CD4-positive, alpha-beta T cell (primary cell): ENCODE measurements at regions not wholly inside any gene's neighbourhood (a gene's known extent, or its start where the extent isn't known, plus 50 kb on each side); places are given as distances from the start of the nearest gene placed in this dataset.

Experiments
- ATAC-seq: fragments of 200-7000 bp; cut with Tn5 transposase; one replicate; pipeline ENCODE4 v1.10.0; 2022; ENCODE audit warnings: mild to moderate bottlenecking; ENCODE audit not compliant: poor library complexity
- CTCF ChIA-PET: fragments of 350-600 bp; sonication (Branson Sonifier 250); formaldehyde crosslinking; loops from one replicate; lab custom pipeline; 2021; ENCODE audit warnings: antibody characterized with exemption, inconsistent platforms; lab: Charles Lee
- POLR2A ChIA-PET: fragments of 350-600 bp; sonication (Branson Sonifier 250); formaldehyde crosslinking; loops from one replicate; lab custom pipeline; 2021; ENCODE audit warnings: antibody characterized with exemption, inconsistent platforms; lab: Charles Lee
- DNase-seq, 14 experiments: peaks; one replicate each; pipeline ENCODE4 v3.0.0-alpha.2; 2013 to 2020; ENCODE audit warnings: mixed read lengths in 2 of 14
- H3K27ac ChIP-seq, 2 donors: one replicate each; pipeline versions ENCODE4 v1.5.1 to v1.7.0; 2013; ENCODE audit warnings: low read length in 2 of 2, low read depth in 1 of 2, mild to moderate bottlenecking in 1 of 2
- H3K27me3 ChIP-seq, 2 experiments: 1 replicate in 1 of 2; 2 replicates in 1 of 2; pipeline versions ENCODE4 v1.6.1 to v1.7.0; 2013; ENCODE audit warnings: low read length in 2 of 2, control low read depth in 1 of 2, mild to moderate bottlenecking in 1 of 2, moderate library complexity in 1 of 2; ENCODE audit not compliant: insufficient read depth in 2 of 2, control insufficient read depth in 1 of 2
- H3K36me3 ChIP-seq: one replicate; pipeline ENCODE4 v1.6.1; 2013; ENCODE audit warnings: low read length, control low read depth; ENCODE audit not compliant: insufficient read depth
- H3K4me1 ChIP-seq: one replicate; pipeline ENCODE4 v1.6.1; 2013; ENCODE audit warnings: low read length, control low read depth; ENCODE audit not compliant: insufficient read depth
- H3K4me3 ChIP-seq: one replicate; pipeline ENCODE4 v1.5.1; 2013; ENCODE audit warnings: mild to moderate bottlenecking, low read length, moderate library complexity
- H3K9me3 ChIP-seq, 2 experiments: 1 replicate in 1 of 2; 2 replicates in 1 of 2; pipeline versions ENCODE4 v1.6.1 to v1.7.0; 2013; ENCODE audit warnings: low read length in 2 of 2, mild to moderate bottlenecking in 2 of 2, control low read depth in 1 of 2, moderate library complexity in 1 of 2; ENCODE audit not compliant: control insufficient read depth in 1 of 2, insufficient read depth in 1 of 2
- H3K27ac Mint-ChIP-seq: one replicate; pipeline ENCODE4 v1.8.0; 2020; ENCODE audit warnings: mixed read lengths
- H3K27me3 Mint-ChIP-seq: one replicate; pipeline ENCODE4 v1.8.0; 2021; ENCODE audit warnings: mixed read lengths
- H3K36me3 Mint-ChIP-seq: one replicate; pipeline ENCODE4 v1.8.0; 2021; ENCODE audit warnings: low read depth, mixed read lengths
- H3K4me1 Mint-ChIP-seq: one replicate; pipeline ENCODE4 v1.8.0; 2021; ENCODE audit warnings: low read depth, mixed read lengths
- H3K4me3 Mint-ChIP-seq: one replicate; pipeline ENCODE4 v1.8.0; 2020; ENCODE audit warnings: mild to moderate bottlenecking, mixed read lengths
- H3K9me3 Mint-ChIP-seq: one replicate; pipeline ENCODE4 v1.8.0; 2020; ENCODE audit warnings: mixed read lengths
- CTCF ChIP-seq: fragments of 200-600 bp; IDR thresholded peaks from one replicate; pipeline ENCODE4 v1.8.0; 2022; ENCODE audit warnings: antibody characterized with exemption, mild to moderate bottlenecking
- intact Hi-C, 2 experiments: fragments of 100-400 bp; cut with DNase I in 1 of 2; cut with micrococcal nuclease in 1 of 2; formaldehyde crosslinking; loops; one replicate each; pipeline versions ENCODE4 v1.15.1 to v1.9.0; 2023 to 2025; cut with DNase I, micrococcal nuclease

GRCh38 chr11:134864233-134864967 lies 452.4 kb upstream of the B3GAT1 start:
- H3K27ac ChIP-seq = no peak overlapping the region
- intact Hi-C loops = no loop called here
- no peaks in the 10 kb centered on the region for H3K9me3 ChIP-seq
- Mint-ChIP-seq H3K36me3 (no peaks in the 10 kb centered on the region), H3K9me3 (no peaks in the 10 kb centered on the region), H3K27ac (no peak overlapping the region), H3K4me3 (no peak overlapping the region), H3K4me1 (no peaks in the 10 kb centered on the region), H3K27me3 (peaks cover 10% of the 10 kb centered on the region)
- no peak for DNase-seq
- no peak overlapping the region for H3K4me3 ChIP-seq
- ChIA-PET CTCF (no interaction called here), POLR2A (no interaction called here)
- H3K27me3 ChIP-seq = no peaks in the 10 kb centered on the region
- H3K4me1 ChIP-seq = no peaks in the 10 kb centered on the region
- H3K36me3 ChIP-seq = no peaks in the 10 kb centered on the region
- no peak for TF ChIP-seq CTCF
- ATAC-seq = no peak

DNA sequence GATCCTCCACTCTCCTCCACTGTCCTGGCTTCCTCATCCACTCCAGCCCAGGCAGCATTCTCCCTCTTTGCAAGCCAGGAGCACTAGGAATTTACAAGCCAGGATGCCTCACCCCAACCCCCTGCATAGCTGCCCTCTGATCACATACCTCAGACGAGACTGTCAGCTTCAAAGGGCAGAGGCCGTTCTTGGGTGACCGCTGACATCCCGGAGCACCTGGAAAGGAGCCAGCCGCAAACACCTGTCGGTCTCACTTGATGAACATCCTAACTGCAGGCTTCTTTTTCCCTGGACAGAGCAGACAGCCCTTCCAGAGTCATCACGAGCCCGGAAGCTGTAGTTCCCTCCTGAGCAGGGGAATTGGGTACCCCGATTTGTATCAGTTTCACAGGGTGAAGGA lies 451.3 kb upstream of the B3GAT1 start:
- Mint-ChIP-seq H3K27ac (no peak overlapping the region), H3K27me3 (peaks cover 16% of the 10 kb centered on the region), H3K4me3 (no peak overlapping the region), H3K36me3 (no peaks in the 10 kb centered on the region), H3K4me1 (no peaks in the 10 kb centered on the region), H3K9me3 (no peaks in the 10 kb centered on the region)
- Histone ChIP-seq H3K4me3 (no peak overlapping the region), H3K36me3 (no peaks in the 10 kb centered on the region), H3K27me3 (peaks cover 0 to 2% of the 10 kb centered on the region in 2 experiments), H3K4me1 (no peaks in the 10 kb centered on the region), H3K9me3 (no peaks in the 10 kb centered on the region), H3K27ac (no peak overlapping the region)
- ChIA-PET POLR2A (no interaction called here), CTCF (no interaction called here)
- no peak for TF ChIP-seq CTCF
- intact Hi-C loops = no loop called here
- DNase-seq (no peak), ATAC-seq (no peak)

DNA sequence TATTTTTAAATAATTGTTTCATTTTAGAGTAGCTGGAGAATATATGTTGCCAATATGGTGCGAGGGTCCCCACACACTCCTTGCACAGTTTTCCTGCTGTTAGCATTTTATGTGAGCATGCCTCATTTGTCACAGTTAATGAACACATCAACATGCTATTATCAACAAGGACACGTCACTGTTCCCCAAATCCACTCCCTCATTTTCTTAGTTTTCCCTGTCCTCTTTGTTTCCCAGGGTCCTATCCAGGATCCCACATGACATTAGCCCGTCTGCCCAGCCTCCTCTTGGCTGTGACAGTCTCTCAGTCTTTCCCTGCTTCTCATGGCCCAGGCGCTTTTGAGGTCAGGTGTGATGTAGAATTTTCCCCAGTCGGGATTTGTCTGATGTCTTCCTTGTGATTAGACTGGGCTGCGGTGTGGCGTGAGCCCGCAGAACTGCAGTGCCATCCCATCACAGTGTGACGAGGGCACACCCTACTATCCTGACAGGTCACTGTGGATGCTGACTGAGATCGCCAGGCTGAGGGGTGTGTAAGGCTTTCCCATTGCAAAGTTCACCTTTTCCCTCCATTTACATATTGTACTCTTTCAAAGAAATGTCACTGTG lies 450.6 kb upstream of the B3GAT1 start:
- no peak for DNase-seq
- ChIA-PET CTCF (no interaction called here), POLR2A (no interaction called here)
- no peaks in the 10 kb centered on the region for H3K36me3 Mint-ChIP-seq
- Histone ChIP-seq H3K9me3 (no peaks in the 10 kb centered on the region), H3K4me1 (no peaks in the 10 kb centered on the region), H3K4me3 (no peak overlapping the region), H3K27me3 (peaks cover 0 to 2% of the 10 kb centered on the region in 2 experiments), H3K27ac (no peak overlapping the region), H3K36me3 (no peaks in the 10 kb centered on the region)
- H3K4me1 Mint-ChIP-seq = no peaks in the 10 kb centered on the region
- no peaks in the 10 kb centered on the region for H3K9me3 Mint-ChIP-seq
- no peak for TF ChIP-seq CTCF
- H3K27ac Mint-ChIP-seq = no peak overlapping the region
- no peak for ATAC-seq
- intact Hi-C loops = no loop called here
- H3K27me3 Mint-ChIP-seq = peaks cover 20% of the 10 kb centered on the region
- H3K4me3 Mint-ChIP-seq = no peak overlapping the region
